ENCODE measurements at regions not wholly inside any gene's neighbourhood (a gene's known extent, or its start where the extent isn't known, plus 50 kb on each side); places are given as distances from the start of the nearest gene placed in this dataset.
A peak's percentile ranks its signal among the peaks of the same experiment; 100 is the strongest.

- peak in 1 of 3 experiments; percentile 14 for DNase-seq (ENCODE audit: low read depth in 3 of 3)
Observed at GRCh38 chr17:51487947-51488346, 227.6 kb downstream of the UTP18 start.

DNA sequence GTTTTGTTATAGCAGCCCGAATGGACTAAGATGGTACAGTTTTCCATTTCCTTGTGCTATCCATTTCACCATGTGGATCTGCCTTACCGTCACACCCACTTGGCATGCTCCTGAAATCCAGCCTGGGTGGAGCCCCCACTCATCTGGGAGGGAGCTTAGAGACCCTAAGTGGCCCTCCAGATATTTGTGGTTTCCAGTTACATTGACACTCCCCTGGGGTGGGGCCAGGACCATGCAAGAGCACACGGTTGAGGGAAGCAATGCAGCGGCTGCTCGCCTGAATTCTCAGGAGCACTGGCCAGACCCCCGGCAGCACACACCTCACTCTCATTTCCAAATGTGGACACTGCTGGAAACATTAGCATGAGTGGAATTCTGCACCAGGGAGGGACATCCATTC, 231.1 kb downstream of the UTP18 start:
- DNase-seq (ENCODE audit: low read depth in 3 of 3) = no peak

GRCh38 chr17:51493206-51493605, 232.9 kb downstream of the UTP18 start:
- DNase-seq (ENCODE audit: low read depth in 3 of 3) = no peak

DNA sequence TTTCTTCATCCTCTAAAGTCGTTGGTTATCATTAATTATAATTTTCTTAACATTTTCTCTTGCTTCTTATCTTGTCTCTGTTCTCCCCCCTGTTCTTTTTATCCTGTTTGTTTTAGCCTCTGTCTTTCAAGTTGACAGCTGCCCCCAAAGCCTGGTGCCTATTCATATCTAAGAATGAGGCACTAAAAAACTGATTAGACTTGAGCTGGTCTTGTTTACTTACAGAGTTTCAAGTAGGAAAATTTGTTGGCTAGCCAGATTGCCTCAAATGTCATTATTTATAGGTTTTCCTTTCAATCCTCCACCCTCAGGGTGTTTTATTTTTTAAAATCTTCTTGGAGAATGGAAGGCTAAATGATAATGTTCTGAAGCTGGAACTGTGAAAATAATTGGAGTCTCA, 236.0 kb downstream of the UTP18 start:
- DNase-seq (ENCODE audit: low read depth in 3 of 3) = no peak

DNA sequence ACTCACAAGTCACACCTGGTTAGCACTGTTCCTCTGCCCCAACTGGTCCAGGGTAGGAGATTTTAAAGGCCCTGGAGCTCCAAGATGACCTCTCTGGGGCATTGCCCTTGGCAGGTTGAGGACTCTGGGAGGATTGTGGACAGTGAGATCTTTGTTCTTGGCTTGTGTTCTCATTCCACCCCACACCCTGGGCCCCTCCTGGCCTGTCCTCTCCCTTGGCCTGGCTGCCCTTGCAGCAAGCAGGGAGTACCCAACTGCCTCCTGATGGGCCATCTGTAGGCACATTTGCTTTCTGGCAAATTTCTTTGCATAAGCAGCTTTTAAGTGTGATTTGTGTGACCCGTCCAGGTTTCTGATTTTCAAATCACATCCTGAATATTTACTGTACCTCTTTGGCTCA, 239.6 kb downstream of the UTP18 start:
- DNase-seq (ENCODE audit: low read depth in 3 of 3) = no peak

- DNase-seq (ENCODE audit: low read depth in 3 of 3) = no peak
Observed at GRCh38 chr17:51500454-51500853, 240.1 kb downstream of the UTP18 start.

GRCh38 chr17:51505450-51505849, 245.1 kb downstream of the UTP18 start:
- DNase-seq (ENCODE audit: low read depth in 3 of 3) = no peak

DNA sequence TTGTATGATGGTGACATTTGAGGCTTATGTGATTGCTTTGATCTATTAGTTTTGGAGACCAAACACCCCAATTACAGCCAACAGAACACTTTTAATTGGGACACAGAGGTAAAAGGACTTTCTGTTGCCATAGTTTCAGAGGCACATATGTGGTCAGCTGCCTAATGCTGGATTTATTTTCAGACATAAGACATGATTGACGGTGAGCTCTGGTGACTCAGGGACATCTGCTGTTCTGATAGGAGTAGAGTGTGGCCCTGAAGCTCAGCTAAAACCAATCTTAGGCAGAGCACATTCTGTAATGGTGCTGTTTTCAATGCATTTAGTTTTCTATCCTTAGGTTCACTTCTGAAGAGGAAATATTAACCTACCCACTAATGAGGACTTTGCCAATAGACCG, 247.1 kb downstream of the UTP18 start:
- no peak for DNase-seq (ENCODE audit: low read depth in 3 of 3)

GRCh38 chr17:51508048-51508447, 247.7 kb downstream of the UTP18 start:
- DNase-seq (ENCODE audit: low read depth in 3 of 3) = no peak

DNA sequence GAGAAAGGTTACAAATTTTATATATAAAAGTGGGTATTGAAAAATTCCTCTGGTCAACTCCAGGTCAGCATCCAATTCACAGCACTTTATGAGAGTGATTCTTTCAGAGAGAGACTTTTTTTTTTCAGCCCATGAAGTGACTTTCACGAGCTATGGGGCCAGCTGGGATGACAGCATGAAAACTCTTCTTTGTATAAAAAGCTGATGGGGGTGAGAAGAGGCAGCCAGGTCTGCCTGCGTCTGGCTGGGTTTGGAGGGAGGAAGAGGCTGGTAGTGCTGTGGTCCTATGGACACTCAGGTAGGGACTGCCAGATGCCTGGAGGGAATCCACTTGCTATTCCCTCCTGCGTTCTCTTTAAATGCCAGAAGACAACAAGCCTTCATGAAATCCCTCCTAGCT, 250.6 kb downstream of the UTP18 start:
- no peak for DNase-seq (ENCODE audit: low read depth in 3 of 3)

- no peak for DNase-seq (ENCODE audit: low read depth in 3 of 3)
Observed at GRCh38 chr17:51512220-51512907, 252.0 kb downstream of the UTP18 start.

- DNase-seq (ENCODE audit: low read depth in 3 of 3) = no peak
Observed at GRCh38 chr17:51516924-51517323, 256.6 kb downstream of the UTP18 start.

DNA sequence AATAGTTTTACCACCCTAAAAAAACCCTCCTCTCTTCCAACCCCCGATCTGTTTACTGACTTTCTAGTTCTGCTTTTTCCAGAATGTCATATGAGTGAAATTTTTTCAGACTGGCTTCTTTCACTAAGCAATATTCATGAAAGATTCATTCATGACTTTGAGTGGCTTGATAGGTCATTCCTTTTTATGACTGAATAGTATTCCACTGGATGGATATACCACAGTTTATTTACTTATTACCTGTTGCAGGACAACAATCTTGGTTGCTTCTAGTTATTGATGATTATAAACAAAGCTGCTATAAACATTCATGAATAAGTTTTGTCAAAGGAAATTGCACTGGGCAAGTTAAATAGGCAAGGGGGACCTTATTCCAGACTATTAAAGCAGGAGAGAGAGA, 264.2 kb downstream of the UTP18 start:
- DNase-seq (ENCODE audit: low read depth in 3 of 3) = no peak

DNA sequence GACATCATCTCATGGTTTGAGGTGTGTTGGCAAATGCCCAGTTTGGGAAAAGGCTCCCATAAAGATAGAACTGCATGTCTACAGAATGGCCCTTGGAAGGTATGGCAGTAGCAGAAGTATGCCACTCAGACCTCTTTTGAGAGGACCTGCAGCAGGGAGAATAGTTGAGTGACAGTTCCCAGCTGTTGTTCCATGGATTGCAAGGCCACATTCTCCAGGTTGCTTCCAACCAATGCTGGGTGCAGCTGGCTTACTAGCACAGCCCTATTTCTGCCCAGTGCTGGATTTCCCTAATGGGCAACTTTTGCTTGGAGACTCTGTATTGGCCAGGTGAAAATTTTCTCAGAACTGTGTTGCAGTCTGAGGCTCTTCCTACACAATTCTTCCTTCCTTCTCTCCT, 266.2 kb downstream of the UTP18 start:
- no peak for DNase-seq (ENCODE audit: low read depth in 3 of 3)

DNA sequence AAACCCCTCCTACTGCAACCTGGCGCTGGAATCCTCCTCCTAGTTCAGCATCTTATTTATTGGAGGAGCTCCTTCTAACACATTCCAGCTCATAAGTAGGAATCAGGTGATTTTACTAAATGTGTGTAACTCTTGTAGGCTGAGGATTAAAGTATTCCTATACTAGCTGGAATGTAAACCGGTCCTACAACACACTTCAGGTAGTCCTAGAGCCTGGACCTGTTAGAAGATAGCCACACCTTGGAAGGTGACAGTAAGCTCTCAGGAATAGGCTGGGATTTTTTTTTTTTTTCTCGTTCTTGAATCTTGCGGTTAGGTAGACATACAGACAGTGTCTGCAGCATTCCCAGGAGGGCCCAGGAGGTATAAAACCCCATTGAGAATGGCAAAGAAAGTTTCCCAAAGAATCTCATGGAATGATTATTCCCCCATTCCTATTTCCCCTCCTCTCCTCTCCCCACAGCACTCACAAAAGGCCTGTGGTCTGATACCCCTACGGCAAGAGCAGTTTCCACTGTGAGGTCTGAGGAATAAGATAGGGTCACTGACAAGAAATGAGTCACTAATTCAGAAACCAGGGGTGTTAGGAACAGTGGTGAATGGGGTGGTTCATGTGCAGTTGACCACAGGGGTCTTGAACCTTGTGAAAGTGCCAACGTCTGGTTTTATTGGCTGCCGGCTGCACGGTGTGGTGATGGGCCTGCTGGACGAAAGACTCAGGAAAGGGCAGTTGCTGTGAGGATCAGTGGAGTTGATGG, 267.1 kb downstream of the UTP18 start:
- DNase-seq (ENCODE audit: low read depth in 3 of 3) = no peak

GRCh38 chr17:51528111-51528510, 267.8 kb downstream of the UTP18 start:
- DNase-seq (ENCODE audit: low read depth in 3 of 3) = no peak

DNA sequence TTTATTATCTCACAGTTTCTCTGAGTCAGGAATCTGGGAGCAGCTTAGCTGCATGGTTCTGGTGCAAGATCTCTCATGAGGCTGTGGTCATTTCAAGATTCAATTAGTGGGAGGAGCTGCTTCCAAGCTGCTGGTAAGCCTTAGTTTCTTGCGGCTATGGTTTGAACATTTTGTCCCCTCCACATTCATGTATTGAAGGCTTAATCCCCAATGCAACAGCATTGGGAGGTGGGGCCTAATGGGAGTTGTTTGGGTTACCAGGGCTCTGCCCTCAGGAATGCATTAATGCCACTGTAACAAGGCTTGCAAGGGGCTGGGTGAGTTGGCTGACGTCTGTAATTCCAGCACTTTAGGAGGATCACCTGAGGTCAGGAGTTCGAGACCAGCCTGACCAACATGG, 272.9 kb downstream of the UTP18 start:
- DNase-seq (ENCODE audit: low read depth in 3 of 3) = no peak

DNA sequence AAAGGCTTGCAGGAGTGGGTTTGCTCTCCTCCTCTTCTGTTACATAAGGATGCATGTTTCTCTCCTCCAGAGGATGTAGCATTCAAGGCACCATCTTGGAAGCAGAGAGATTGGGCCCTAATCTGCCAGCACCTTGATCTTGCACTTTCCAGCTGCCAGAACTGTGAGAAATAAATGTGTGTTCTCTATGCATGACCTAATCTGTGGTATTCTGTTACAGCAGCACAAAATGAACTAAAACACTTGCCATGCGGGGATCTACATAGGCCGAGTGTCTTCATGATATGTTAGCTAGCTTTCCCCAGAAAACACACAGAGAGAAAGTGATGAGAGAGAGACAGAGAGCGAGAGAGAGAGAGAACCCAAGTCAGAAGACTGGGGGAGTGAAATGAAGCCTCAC, 273.5 kb downstream of the UTP18 start:
- DNase-seq (ENCODE audit: low read depth in 3 of 3) = no peak

- DNase-seq (ENCODE audit: low read depth in 3 of 3) = no peak
Observed at GRCh38 chr17:51536627-51537026, 276.3 kb downstream of the UTP18 start.

DNA sequence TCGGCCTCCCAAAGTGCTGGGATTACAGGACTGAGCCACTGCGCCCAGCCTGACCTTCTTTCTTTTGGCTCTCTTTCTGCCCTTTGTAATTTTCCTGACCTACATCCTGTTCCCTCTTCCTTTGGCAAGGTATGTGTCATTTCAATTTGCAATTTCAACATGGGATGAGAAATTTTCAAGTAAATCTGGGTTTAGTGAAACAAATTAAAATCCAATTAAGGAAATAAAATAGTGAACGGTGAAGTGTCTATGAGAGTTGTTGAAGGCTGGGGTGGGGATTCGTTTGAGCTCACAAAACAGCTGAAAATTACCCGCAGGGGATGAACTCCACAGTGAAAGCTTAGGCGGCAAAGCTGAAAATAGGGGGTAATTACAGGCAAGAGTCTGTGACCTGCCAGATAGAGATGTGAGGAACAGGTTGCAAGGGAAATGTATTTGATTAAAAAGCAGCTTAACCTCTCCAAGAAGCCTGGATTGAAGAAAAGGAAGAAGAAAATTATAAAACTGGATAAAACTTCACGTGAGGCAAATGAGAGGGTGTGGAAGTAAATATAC, 277.7 kb downstream of the UTP18 start:
- DNase-seq (ENCODE audit: low read depth in 3 of 3) = no peak

- no peak for DNase-seq (ENCODE audit: low read depth in 3 of 3)
Observed at GRCh38 chr17:51540151-51540550, 279.8 kb downstream of the UTP18 start.

DNA sequence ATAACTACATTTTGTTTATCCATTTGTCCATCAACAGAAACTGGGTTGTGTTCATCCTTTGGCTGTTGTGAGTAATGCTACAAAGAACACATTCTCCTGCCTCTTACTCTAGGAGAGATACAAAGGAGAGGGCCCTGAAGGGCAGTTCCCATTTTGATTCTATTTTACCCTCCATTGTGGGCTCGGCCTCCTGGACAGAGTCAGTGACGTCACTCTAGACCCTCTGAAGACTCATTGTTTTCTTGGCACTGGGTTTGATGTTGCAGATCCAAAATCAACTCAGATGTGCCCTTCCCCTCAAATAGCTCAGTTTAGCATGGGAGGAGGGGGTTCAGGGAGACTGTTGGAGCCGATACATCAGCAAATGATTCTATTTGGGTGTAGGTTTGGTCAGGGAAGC, 280.9 kb downstream of the UTP18 start:
- no peak for DNase-seq (ENCODE audit: low read depth in 3 of 3)

DNA sequence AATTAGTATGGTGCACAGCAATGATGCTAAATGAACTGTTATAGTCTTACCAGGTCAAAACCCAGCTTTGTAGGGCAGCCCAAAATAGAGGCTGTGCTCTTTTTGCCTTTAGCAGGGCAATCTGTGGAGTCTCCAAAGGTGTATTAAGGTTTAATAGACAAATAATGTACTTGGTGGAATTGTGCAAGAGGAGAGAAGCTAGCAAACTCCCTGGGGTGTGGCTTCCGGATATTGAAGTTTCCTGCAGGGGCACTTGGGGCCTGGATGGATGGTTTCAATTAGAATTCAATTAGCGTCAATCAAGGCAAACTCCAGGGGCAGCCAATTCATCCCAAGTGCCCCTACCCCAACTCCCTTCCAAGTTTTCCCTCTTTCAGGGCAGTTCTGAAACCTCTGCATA, 285.8 kb downstream of the UTP18 start:
- DNase-seq (ENCODE audit: low read depth in 3 of 3) = no peak
